Loucy (cell line): ENCODE measurements at regions not wholly inside any gene's neighbourhood (a gene's known extent, or its start where the extent isn't known, plus 50 kb on each side); places are given as distances from the start of the nearest gene placed in this dataset.

Experiments used
- H2AFZ ChIP-seq: fragments of 200-600 bp; sonication (generic); 2 replicates; pipeline ENCODE4 v1.6.0; 2016; ENCODE audit warnings: antibody characterized with exemption, mild to moderate bottlenecking, low read length, moderate library complexity
- H3F3A ChIP-seq: fragments of 200-600 bp; 2 replicates; pipeline ENCODE4 v1.6.0; 2016; ENCODE audit warnings: antibody characterized with exemption, low read depth, mild to moderate bottlenecking
- H3K27me3 ChIP-seq: fragments of 200-600 bp; sonication (generic); 2 replicates; pipeline ENCODE4 v1.6.1; 2014; ENCODE audit warnings: low read length, mild to moderate bottlenecking; ENCODE audit not compliant: insufficient read depth, poor library complexity, severe bottlenecking
- H3K36me3 ChIP-seq: fragments of 200-600 bp; sonication (generic); 2 replicates; pipeline ENCODE4 v1.6.1; 2016; ENCODE audit warnings: low read length; ENCODE audit not compliant: insufficient read depth
- H3K4me1 ChIP-seq: fragments of 200-600 bp; sonication (generic); 2 replicates; pipeline ENCODE4 v1.5.1; 2014; ENCODE audit warnings: low read length, mild to moderate bottlenecking; ENCODE audit not compliant: insufficient read depth, poor library complexity, severe bottlenecking
- H3K4me2 ChIP-seq: fragments of 200-600 bp; sonication (generic); 2 replicates; pipeline ENCODE4 v1.6.0; 2014; ENCODE audit warnings: antibody characterized with exemption, low read length, low read depth, mild to moderate bottlenecking; ENCODE audit not compliant: poor library complexity, severe bottlenecking
- H3K4me3 ChIP-seq: fragments of 200-600 bp; sonication (generic); 2 replicates; pipeline ENCODE4 v1.5.1; 2014; ENCODE audit warnings: low read length, mild to moderate bottlenecking, mixed read lengths; ENCODE audit not compliant: poor library complexity, severe bottlenecking
- H3K79me2 ChIP-seq: fragments of 200-600 bp; sonication (generic); 2 replicates; pipeline ENCODE4 v1.6.1; 2014; ENCODE audit warnings: low read length; ENCODE audit not compliant: insufficient read depth
- H3K9ac ChIP-seq: fragments of 200-600 bp; sonication (generic); 2 replicates; pipeline ENCODE4 v1.6.0; 2014; ENCODE audit warnings: mild to moderate bottlenecking, low read depth, low read length, moderate library complexity; ENCODE audit not compliant: poor library complexity, severe bottlenecking
- H3K9me2 ChIP-seq: fragments of 200-600 bp; sonication (generic); replicated peaks from 2 replicates; pipeline ENCODE4 v1.6.1; 2016; ENCODE audit warnings: low read depth, low read length, mixed read lengths
- H3K9me3 ChIP-seq: fragments of 200-600 bp; sonication (generic); 2 replicates; pipeline ENCODE4 v1.6.1; 2014; ENCODE audit warnings: mild to moderate bottlenecking, antibody characterized with exemption, low read length, low read depth; ENCODE audit not compliant: insufficient read depth
- H4K20me1 ChIP-seq: fragments of 200-600 bp; sonication (generic); 2 replicates; pipeline ENCODE4 v1.6.0; 2014; ENCODE audit warnings: antibody characterized with exemption, low read length, mild to moderate bottlenecking; ENCODE audit not compliant: insufficient read depth, poor library complexity, severe bottlenecking
- EZH2phosphoT487 ChIP-seq: fragments of 200-600 bp; IDR thresholded peaks from 2 replicates; pipeline ENCODE4 v1.6.1; 2018; ENCODE audit warnings: antibody characterized with exemption, mild to moderate bottlenecking, moderate library complexity, borderline replicate concordance

- H3K79me2 ChIP-seq = no peaks in the 10 kb centered on the region
- H3K4me2 ChIP-seq = no peak overlapping the region
- no peak overlapping the region for H3K4me3 ChIP-seq
Measured at GRCh38 chr6:48169635-48170034, 58.6 kb upstream of the PTCHD4 start.

More at GRCh38 chr6:48169635-48170034, 58.6 kb upstream of the PTCHD4 start:
- H3K27me3 ChIP-seq = no peaks in the 10 kb centered on the region
- H3K4me1 ChIP-seq = no peaks in the 10 kb centered on the region
- H3K9me2 ChIP-seq = no peaks in the 10 kb centered on the region
- no peaks in the 10 kb centered on the region for H3K9me3 ChIP-seq
- no peaks in the 10 kb centered on the region for H3F3A ChIP-seq
- no peaks in the 10 kb centered on the region for H3K36me3 ChIP-seq
- no peaks in the 10 kb centered on the region for H4K20me1 ChIP-seq
- H2AFZ ChIP-seq = no peak overlapping the region
- no peak for TF ChIP-seq EZH2phosphoT487
- no peak overlapping the region for H3K9ac ChIP-seq
